ENCODE measurements at regions not wholly inside any gene's neighbourhood (a gene's known extent, or its start where the extent isn't known, plus 50 kb on each side); places are given as distances from the start of the nearest gene placed in this dataset.

- no peaks in the 10 kb centered on the region for H3K27me3 ChIP-seq (ENCODE audit: control insufficient read depth, extremely low read depth, insufficient read depth, low read length)
- no peak overlapping the region for H3K4me2 ChIP-seq (ENCODE audit: control insufficient read depth, extremely low read depth, insufficient read depth, low read depth, low read length)
- TF ChIP-seq, protein P1, sequence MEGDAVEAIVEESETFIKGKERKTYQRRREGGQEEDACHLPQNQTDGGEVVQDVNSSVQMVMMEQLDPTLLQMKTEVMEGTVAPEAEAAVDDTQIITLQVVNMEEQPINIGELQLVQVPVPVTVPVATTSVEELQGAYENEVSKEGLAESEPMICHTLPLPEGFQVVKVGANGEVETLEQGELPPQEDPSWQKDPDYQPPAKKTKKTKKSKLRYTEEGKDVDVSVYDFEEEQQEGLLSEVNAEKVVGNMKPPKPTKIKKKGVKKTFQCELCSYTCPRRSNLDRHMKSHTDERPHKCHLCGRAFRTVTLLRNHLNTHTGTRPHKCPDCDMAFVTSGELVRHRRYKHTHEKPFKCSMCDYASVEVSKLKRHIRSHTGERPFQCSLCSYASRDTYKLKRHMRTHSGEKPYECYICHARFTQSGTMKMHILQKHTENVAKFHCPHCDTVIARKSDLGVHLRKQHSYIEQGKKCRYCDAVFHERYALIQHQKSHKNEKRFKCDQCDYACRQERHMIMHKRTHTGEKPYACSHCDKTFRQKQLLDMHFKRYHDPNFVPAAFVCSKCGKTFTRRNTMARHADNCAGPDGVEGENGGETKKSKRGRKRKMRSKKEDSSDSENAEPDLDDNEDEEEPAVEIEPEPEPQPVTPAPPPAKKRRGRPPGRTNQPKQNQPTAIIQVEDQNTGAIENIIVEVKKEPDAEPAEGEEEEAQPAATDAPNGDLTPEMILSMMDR (optimal IDR thresholded peaks at IDR 0.05 in 1 of 3, IDR thresholded peaks at IDR 0.05 in 1 of 3, conservative IDR thresholded peaks at IDR 0.05 in 1 of 3; ENCODE audit: extremely low read depth in 1 of 3, insufficient read depth in 2 of 3, low read length in 3 of 3) = no peak
- no peak for TF ChIP-seq EZH2 (IDR thresholded peaks at IDR 0.05; ENCODE audit: low read length)
- no peaks in the 10 kb centered on the region for H3K9me1 ChIP-seq (ENCODE audit: control insufficient read depth, extremely low read depth, insufficient read depth, low read length)
- no peaks in the 10 kb centered on the region for H3K9me3 ChIP-seq (ENCODE audit: control insufficient read depth, low read depth, low read length)
- DNase-seq (ENCODE audit: low read depth, low spot score) (no peak), FAIRE-seq (no peak)
- H3K27ac ChIP-seq (ENCODE audit: control insufficient read depth, insufficient read depth, low read length) = no peak overlapping the region
- no peaks in the 10 kb centered on the region for H4K20me1 ChIP-seq (ENCODE audit: control insufficient read depth, extremely low read depth, insufficient read depth, low read length)
- H2AFZ ChIP-seq (ENCODE audit: control insufficient read depth, low read length) = no peak overlapping the region
- H3K36me3 ChIP-seq (ENCODE audit: control insufficient read depth in 2 of 2, extremely low read depth in 1 of 2, insufficient read depth in 2 of 2, low read length in 2 of 2) = no peaks in the 10 kb centered on the region
- H3K79me2 ChIP-seq (ENCODE audit: control insufficient read depth, insufficient read depth, low read length) = no peaks in the 10 kb centered on the region
- dilution Hi-C loops (cut with MboI; ENCODE audit: extremely low pct_ligation_motif_present, low sequenced_read_pairs) = no loop called here
- H3K9ac ChIP-seq (ENCODE audit: control insufficient read depth, extremely low read depth, insufficient read depth, low read length) = no peak overlapping the region
- no peak overlapping the region for H3K4me3 ChIP-seq (ENCODE audit: control insufficient read depth in 2 of 3, extremely low read depth in 1 of 3, insufficient read depth in 2 of 3, low read depth in 1 of 3, low read length in 3 of 3)
- H3K4me1 ChIP-seq (ENCODE audit: control insufficient read depth, extremely low read depth, insufficient read depth, low read length) = no peaks in the 10 kb centered on the region
These were observed 646.3 kb upstream of the LRATD1 start for GRCh38 chr2:13986119-13986720.

DNA sequence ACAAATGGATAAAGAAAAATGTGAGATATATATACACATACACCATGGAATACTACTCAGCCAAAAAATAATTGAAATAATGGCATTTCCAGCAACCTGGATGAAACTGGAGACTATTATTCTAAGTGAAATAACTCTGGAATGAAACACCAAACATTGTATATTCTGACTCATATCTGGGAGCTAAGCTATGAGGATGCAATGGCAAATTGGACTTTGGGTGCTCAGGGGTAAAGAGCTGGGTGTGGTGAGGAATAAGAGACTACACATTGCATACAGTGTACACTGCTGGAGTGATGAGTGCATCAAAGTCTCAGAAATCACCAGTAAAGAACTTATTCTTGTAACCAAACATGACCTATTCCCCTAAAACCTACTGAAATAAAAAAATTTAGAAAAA, 636.0 kb upstream of the LRATD1 start:
- Histone ChIP-seq H4K20me1 (ENCODE audit: control insufficient read depth, extremely low read depth, insufficient read depth, low read length) (no peaks in the 10 kb centered on the region), H2AFZ (ENCODE audit: control insufficient read depth, low read length) (no peak overlapping the region), H3K79me2 (ENCODE audit: control insufficient read depth, insufficient read depth, low read length) (no peaks in the 10 kb centered on the region), H3K9ac (ENCODE audit: control insufficient read depth, extremely low read depth, insufficient read depth, low read length) (no peak overlapping the region), H3K4me3 (ENCODE audit: control insufficient read depth in 2 of 3, extremely low read depth in 1 of 3, insufficient read depth in 2 of 3, low read depth in 1 of 3, low read length in 3 of 3) (no peak overlapping the region), H3K36me3 (ENCODE audit: control insufficient read depth in 2 of 2, extremely low read depth in 1 of 2, insufficient read depth in 2 of 2, low read length in 2 of 2) (no peaks in the 10 kb centered on the region), H3K27ac (ENCODE audit: control insufficient read depth, insufficient read depth, low read length) (no peak overlapping the region), H3K4me2 (ENCODE audit: control insufficient read depth, extremely low read depth, insufficient read depth, low read depth, low read length) (no peak overlapping the region), H3K9me3 (ENCODE audit: control insufficient read depth, low read depth, low read length) (no peaks in the 10 kb centered on the region), H3K4me1 (ENCODE audit: control insufficient read depth, extremely low read depth, insufficient read depth, low read length) (no peaks in the 10 kb centered on the region), H3K27me3 (ENCODE audit: control insufficient read depth, extremely low read depth, insufficient read depth, low read length) (no peaks in the 10 kb centered on the region), H3K9me1 (ENCODE audit: control insufficient read depth, extremely low read depth, insufficient read depth, low read length) (no peaks in the 10 kb centered on the region)
- TF ChIP-seq, protein P1 (optimal IDR thresholded peaks at IDR 0.05 in 1 of 3, IDR thresholded peaks at IDR 0.05 in 1 of 3, conservative IDR thresholded peaks at IDR 0.05 in 1 of 3; ENCODE audit: extremely low read depth in 1 of 3, insufficient read depth in 2 of 3, low read length in 3 of 3) = no peak
- no peak for TF ChIP-seq EZH2 (IDR thresholded peaks at IDR 0.05; ENCODE audit: low read length)
- FAIRE-seq (no peak), DNase-seq (ENCODE audit: low read depth, low spot score) (no peak)
- dilution Hi-C loops (cut with MboI; ENCODE audit: extremely low pct_ligation_motif_present, low sequenced_read_pairs) = no loop called here
